Stimulated activated CD8-positive, alpha-beta memory T cell treated with anti-CD3 and anti-CD28 coated beads, Interleukin-2, amount 100 ng/mL, for 1 hour (primary cell): ENCODE measurements at regions not wholly inside any gene's neighbourhood (a gene's known extent, or its start where the extent isn't known, plus 50 kb on each side); places are given as distances from the start of the nearest gene placed in this dataset.

Source experiments
- DNase-seq, 2 donors: peaks; one replicate each; pipeline ENCODE4 v3.0.0-alpha.2; 2020; ENCODE audit warnings: low read depth in 2 of 2

GRCh38 chr7:113825832-113826231, 93.0 kb downstream of the PPP1R3A start:
- DNase-seq, result no peak

GRCh38 chr7:113824117-113824823, 94.5 kb downstream of the PPP1R3A start:
- DNase-seq, result no peak

GRCh38 chr7:113819474-113819873, 99.3 kb downstream of the PPP1R3A start:
- no peak for DNase-seq

GRCh38 chr7:113816639-113817038, 102.2 kb downstream of the PPP1R3A start:
- DNase-seq, result no peak

- DNase-seq, result no peak
Observed at GRCh38 chr7:113813471-113813870, 105.3 kb downstream of the PPP1R3A start.

- no peak for DNase-seq
Observed at GRCh38 chr7:113812591-113813255, 106.1 kb downstream of the PPP1R3A start.

GRCh38 chr7:113810080-113810744, 108.6 kb downstream of the PPP1R3A start:
- DNase-seq, result no peak

- DNase-seq, result no peak
Observed at GRCh38 chr7:113809581-113809980, 109.2 kb downstream of the PPP1R3A start.

GRCh38 chr7:113806633-113807327, 112.0 kb downstream of the PPP1R3A start:
- no peak for DNase-seq

GRCh38 chr7:113805976-113806375, 112.8 kb downstream of the PPP1R3A start:
- DNase-seq, result no peak

GRCh38 chr7:113804475-113805095, 114.2 kb downstream of the PPP1R3A start:
- no peak for DNase-seq

- DNase-seq, result no peak
Observed at GRCh38 chr7:113801751-113802150, 117.1 kb downstream of the PPP1R3A start.

GRCh38 chr7:113800826-113801225, 118.0 kb downstream of the PPP1R3A start:
- DNase-seq, result no peak

- DNase-seq, result no peak
Observed at GRCh38 chr7:113799896-113800295, 118.9 kb downstream of the PPP1R3A start.

GRCh38 chr7:113797420-113798010, 121.3 kb downstream of the PPP1R3A start:
- DNase-seq, result no peak

GRCh38 chr7:113796557-113796956, 122.3 kb downstream of the PPP1R3A start:
- no peak for DNase-seq

GRCh38 chr7:113794573-113794972, 124.2 kb downstream of the PPP1R3A start:
- no peak for DNase-seq

GRCh38 chr7:113793171-113793570, 125.6 kb downstream of the PPP1R3A start:
- no peak for DNase-seq

GRCh38 chr7:113790025-113790424, 128.8 kb downstream of the PPP1R3A start:
- DNase-seq, result no peak

- no peak for DNase-seq
Observed at GRCh38 chr7:113787106-113787505, 131.7 kb downstream of the PPP1R3A start.

GRCh38 chr7:113784956-113785355, 133.9 kb downstream of the PPP1R3A start:
- no peak for DNase-seq
